Left lung (tissue), 4 donors: ENCODE measurements at regions not wholly inside any gene's neighbourhood (a gene's known extent, or its start where the extent isn't known, plus 50 kb on each side); places are given as distances from the start of the nearest gene placed in this dataset.

Source experiments
- ATAC-seq: fragments of 200-7000 bp; cut with Tn5 transposase; one replicate; pipeline ENCODE4 v1.9.1; 2020; ENCODE audit warnings: moderate library complexity
- DNase-seq, 4 donors: peaks; one replicate each; pipeline ENCODE4 v3.0.0-alpha.2; 2013 to 2020
- H3K27ac ChIP-seq, 2 donors: fragments of 200-600 bp; sonication (generic) in 1 of 2; one replicate each; pipeline versions ENCODE4 v1.5.0 to v1.8.0; 2020 to 2021
- H3K27me3 ChIP-seq, 2 donors: fragments of 200-600 bp; sonication (generic) in 1 of 2; one replicate each; pipeline versions ENCODE4 v1.5.0 to v1.8.0; 2020 to 2021
- H3K36me3 ChIP-seq, 2 donors: fragments of 200-600 bp; sonication (generic) in 1 of 2; one replicate each; pipeline versions ENCODE4 v1.5.0 to v1.8.0; 2020 to 2021
- H3K4me1 ChIP-seq, 2 donors: fragments of 200-600 bp; one replicate each; pipeline ENCODE4 v1.8.0; 2021
- H3K4me3 ChIP-seq, 2 donors: fragments of 200-600 bp; sonication (generic) in 1 of 2; one replicate each; pipeline versions ENCODE4 v1.5.0 to v1.8.0; 2020 to 2021; ENCODE audit warnings: mild to moderate bottlenecking in 1 of 2
- H3K9me3 ChIP-seq, 2 donors: fragments of 200-600 bp; sonication (generic) in 1 of 2; one replicate each; pipeline versions ENCODE4 v1.5.0 to v1.8.0; 2020 to 2021
- intact Hi-C, 2 donors: fragments of 100-400 bp; cut with DNase I; formaldehyde crosslinking; loops; one replicate each; pipeline versions ENCODE4 v1.11.2 to v1.14.2; 2022
- TF ChIP-seq, protein P1 (sequence below), 2 donors: fragments of 200-600 bp; sonication (generic) in 1 of 2; IDR thresholded peaks; one replicate each; pipeline versions ENCODE4 v1.5.0 to v1.8.0; 2021; ENCODE audit warnings: antibody characterized with exemption in 2 of 2
- donor health status: DM: no; HTN: yes; CAD: no.
- donor health status: DM: no; HTN: no; CAD: no.

DNA sequence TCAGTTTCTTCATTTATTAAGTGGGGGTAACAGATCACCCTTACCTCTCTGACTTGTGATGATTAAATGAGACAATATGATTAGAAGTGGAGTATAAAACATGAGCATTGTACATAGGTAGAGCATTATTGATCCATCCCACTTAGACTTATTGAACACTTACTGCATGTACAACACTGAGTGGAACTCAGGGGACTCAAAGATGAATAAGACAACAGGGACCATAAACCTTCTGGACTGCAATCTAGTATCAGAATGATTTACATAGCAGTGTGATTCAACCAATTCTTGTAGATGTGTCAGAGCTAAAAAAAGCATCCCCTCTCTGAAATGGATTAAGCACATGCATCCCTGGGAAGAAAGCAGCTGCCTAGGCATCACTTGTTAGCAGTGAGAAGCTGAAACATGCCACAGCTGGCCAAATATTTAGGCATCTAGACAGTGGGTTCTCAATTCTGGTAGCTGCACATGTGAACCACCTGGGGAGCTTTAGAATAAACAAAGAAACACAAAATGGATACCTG is 111.5 kb downstream of the CYRIA start:
- no peaks in the 10 kb centered on the region for H3K27me3 ChIP-seq
- H3K4me1 ChIP-seq: no peaks in the 10 kb centered on the region
- ATAC-seq (no peak), DNase-seq (no peak)
- H3K9me3 ChIP-seq: no peaks in the 10 kb centered on the region
- no peak overlapping the region for H3K27ac ChIP-seq
- TF ChIP-seq, protein P1, sequence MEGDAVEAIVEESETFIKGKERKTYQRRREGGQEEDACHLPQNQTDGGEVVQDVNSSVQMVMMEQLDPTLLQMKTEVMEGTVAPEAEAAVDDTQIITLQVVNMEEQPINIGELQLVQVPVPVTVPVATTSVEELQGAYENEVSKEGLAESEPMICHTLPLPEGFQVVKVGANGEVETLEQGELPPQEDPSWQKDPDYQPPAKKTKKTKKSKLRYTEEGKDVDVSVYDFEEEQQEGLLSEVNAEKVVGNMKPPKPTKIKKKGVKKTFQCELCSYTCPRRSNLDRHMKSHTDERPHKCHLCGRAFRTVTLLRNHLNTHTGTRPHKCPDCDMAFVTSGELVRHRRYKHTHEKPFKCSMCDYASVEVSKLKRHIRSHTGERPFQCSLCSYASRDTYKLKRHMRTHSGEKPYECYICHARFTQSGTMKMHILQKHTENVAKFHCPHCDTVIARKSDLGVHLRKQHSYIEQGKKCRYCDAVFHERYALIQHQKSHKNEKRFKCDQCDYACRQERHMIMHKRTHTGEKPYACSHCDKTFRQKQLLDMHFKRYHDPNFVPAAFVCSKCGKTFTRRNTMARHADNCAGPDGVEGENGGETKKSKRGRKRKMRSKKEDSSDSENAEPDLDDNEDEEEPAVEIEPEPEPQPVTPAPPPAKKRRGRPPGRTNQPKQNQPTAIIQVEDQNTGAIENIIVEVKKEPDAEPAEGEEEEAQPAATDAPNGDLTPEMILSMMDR (IDR thresholded peaks at IDR 0.05): no peak
- peaks cover 0 to 58% of the 10 kb centered on the region in 2 donors for H3K36me3 ChIP-seq
- H3K4me3 ChIP-seq: no peak overlapping the region
- intact Hi-C loops: loop anchor here in 1 of 2 donors (10.0 kb wide), 1 partner anchor 51 kb away; no protein-coding TSS in a partner anchor

DNA sequence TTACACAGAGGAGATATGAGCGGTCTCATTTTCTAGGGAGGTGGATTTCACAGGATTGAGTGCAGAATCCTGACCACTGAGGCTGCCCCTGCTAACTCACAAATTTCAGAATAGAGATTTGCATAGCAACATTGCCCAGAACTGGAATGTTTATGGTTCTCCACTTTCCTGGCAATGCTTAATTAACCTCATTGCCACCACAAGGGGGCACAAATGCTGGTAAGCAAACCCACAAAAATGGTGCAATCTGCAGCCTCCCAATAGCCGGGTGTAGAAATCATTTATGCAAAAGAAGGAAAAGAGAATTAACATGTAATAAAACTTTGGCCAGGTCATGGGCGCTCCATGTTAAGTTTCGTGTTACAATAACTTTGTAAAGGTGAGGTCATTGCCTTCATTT is 112.4 kb downstream of the CYRIA start:
- H3K9me3 ChIP-seq: no peaks in the 10 kb centered on the region
- DNase-seq: peak in 3 of 4 donors; percentile 16 to 45 (median 34)
- TF ChIP-seq, protein P1 (IDR thresholded peaks at IDR 0.05): peak; percentile 50 to 56
- no peak overlapping the region for H3K27ac ChIP-seq
- H3K4me1 ChIP-seq: no peaks in the 10 kb centered on the region
- H3K36me3 ChIP-seq: peaks cover 0 to 49% of the 10 kb centered on the region in 2 donors
- intact Hi-C loops: loop anchor here in 1 of 2 donors (10.0 kb wide), 1 partner anchor 52 kb away; no protein-coding TSS in a partner anchor
- no peaks in the 10 kb centered on the region for H3K27me3 ChIP-seq
- ATAC-seq: peak; percentile 76
- H3K4me3 ChIP-seq: no peak overlapping the region

DNA sequence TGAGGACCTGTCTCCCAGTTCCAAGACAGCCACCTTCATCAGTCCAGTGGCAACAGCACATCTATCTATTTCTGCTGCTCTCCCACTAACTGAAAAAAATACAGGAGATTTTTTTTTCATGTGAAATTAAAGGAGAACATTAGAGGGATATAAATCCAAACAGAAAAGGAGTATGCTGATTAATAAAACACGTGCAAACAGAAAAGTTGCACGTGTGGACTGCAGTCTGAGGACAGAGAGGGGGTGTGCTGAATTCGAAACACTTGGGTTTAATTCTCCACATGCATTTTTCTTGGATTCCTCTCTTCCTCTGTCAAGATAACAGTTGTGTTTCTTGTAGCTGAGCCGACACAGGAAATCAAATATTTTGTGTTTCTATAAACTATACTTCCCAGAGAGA is 113.4 kb downstream of the CYRIA start:
- Histone ChIP-seq H3K27me3 (no peaks in the 10 kb centered on the region), H3K9me3 (no peaks in the 10 kb centered on the region), H3K4me3 (no peak overlapping the region), H3K4me1 (no peaks in the 10 kb centered on the region), H3K36me3 (peaks cover 0 to 39% of the 10 kb centered on the region in 2 donors), H3K27ac (no peak overlapping the region)
- intact Hi-C loops: loop anchor here in 1 of 2 donors (10.0 kb wide), 1 partner anchor 53 kb away; no protein-coding TSS in a partner anchor
- no peak for ATAC-seq
- DNase-seq: no peak
- TF ChIP-seq, protein P1 (IDR thresholded peaks at IDR 0.05): no peak

DNA sequence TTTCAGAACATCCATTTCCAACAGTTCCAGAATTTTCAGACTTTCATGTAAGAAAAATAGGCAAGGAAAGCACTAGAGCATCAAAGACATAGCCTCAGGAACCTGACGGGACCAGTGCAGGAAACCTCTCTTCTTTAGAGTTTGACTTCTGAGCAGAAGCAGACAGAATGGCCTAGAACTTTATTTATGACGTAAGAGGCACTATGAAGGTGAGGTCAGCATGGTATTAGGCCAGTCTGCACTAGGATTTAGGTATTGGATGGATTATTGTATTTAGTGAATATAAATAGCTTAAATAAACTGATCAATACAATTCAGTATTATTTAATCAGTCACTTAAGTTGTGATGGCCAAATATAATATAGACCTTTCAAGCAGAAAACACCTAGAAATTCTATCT is 117.6 kb downstream of the CYRIA start:
- intact Hi-C loops: no loop called here
- no peaks in the 10 kb centered on the region for H3K27me3 ChIP-seq
- H3K9me3 ChIP-seq: no peaks in the 10 kb centered on the region
- no peak overlapping the region for H3K27ac ChIP-seq
- TF ChIP-seq, protein P1 (IDR thresholded peaks at IDR 0.05): no peak
- no peaks in the 10 kb centered on the region for H3K4me1 ChIP-seq
- H3K4me3 ChIP-seq: no peak overlapping the region
- no peak for DNase-seq
- ATAC-seq: no peak
- peaks cover 0 to 17% of the 10 kb centered on the region in 2 donors for H3K36me3 ChIP-seq

DNA sequence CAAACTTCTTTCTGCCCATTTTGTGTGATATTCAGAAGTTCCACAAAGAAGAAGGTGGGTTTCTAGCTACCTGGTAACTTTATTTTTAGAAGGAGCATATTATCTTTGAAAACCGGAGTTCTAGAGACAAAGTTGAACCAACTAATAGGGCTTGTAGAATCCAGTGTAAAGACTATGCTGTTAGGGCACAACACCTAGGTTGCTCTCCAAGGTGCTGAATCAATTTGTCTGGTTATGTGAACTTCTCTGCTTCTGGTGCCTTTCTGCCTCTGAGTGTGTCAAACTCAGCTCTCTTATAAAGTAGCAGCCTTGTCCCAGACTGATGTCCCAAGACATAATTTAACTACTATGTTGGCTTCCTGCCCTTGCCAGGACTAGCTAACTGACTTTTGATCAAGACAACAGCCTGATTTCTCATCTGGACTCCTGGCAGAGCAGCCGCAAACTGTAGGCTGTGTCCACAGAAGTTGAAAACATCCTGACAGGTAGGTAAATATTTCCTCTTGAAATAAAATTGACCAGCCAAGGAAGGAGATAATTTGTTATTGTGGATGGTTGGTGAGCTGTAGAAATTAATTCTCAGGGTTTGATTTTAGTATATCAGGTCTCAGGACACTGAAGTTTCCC is 119.4 kb downstream of the CYRIA start:
- TF ChIP-seq, protein P1 (IDR thresholded peaks at IDR 0.05): no peak
- H3K4me1 ChIP-seq: no peaks in the 10 kb centered on the region
- H3K36me3 ChIP-seq: peaks cover 0 to 1% of the 10 kb centered on the region in 2 donors
- H3K4me3 ChIP-seq: no peak overlapping the region
- no peak overlapping the region for H3K27ac ChIP-seq
- ATAC-seq (peak; percentile 70), DNase-seq (peak in 2 of 4 donors; percentile 39 to 73)
- intact Hi-C loops: no loop called here
- H3K27me3 ChIP-seq: no peaks in the 10 kb centered on the region
- no peaks in the 10 kb centered on the region for H3K9me3 ChIP-seq
